Pancreas (tissue), 10 donors: ENCODE measurements at regions not wholly inside any gene's neighbourhood (a gene's known extent, or its start where the extent isn't known, plus 50 kb on each side); places are given as distances from the start of the nearest gene placed in this dataset.

Source experiments
- ATAC-seq, 4 donors: fragments of 200-7000 bp; cut with Tn5 transposase; one replicate each; pipeline versions ENCODE4 v1.8.0 to v1.9.1; 2020; ENCODE audit warnings: mild to moderate bottlenecking in 4 of 4, moderate library complexity in 4 of 4
- DNase-seq, 6 donors: peaks; one replicate each; pipeline ENCODE4 v3.0.0-alpha.2; 2020
- FAIRE-seq: peaks from 2 replicates; lab custom pipeline; 2012; peaks lifted over from hg19 to GRCh38; lab: Jason Lieb, UNC
- H3K27ac ChIP-seq, 4 donors: fragments of 200-600 bp; sonication (generic); 1 replicate in 3 of 4; 2 replicates in 1 of 4; pipeline versions ENCODE4 v1.5.0 to v1.8.0; 2020
- H3K27me3 ChIP-seq, 4 donors: fragments of 200-600 bp; one replicate each; pipeline ENCODE4 v1.8.0; 2021
- H3K36me3 ChIP-seq, 3 donors: fragments of 200-600 bp; sonication (generic) in 1 of 3; one replicate each; pipeline versions ENCODE4 v1.5.0 to v1.8.0; 2020 to 2021
- H3K4me1 ChIP-seq, 3 donors: fragments of 200-600 bp; one replicate each; pipeline ENCODE4 v1.8.0; 2021
- H3K4me3 ChIP-seq, 4 donors: fragments of 200-600 bp; sonication (generic) in 2 of 4; one replicate each; pipeline versions ENCODE4 v1.5.0 to v1.8.0; 2020 to 2021
- H3K9me3 ChIP-seq, 4 donors: fragments of 200-600 bp; one replicate each; pipeline ENCODE4 v1.8.0; 2021
- WGBS, 2 donors: extraction: QIAGEN DNeasy Blood & Tissue Kit; methylation state at CpG; one replicate each; pipeline ENCODE4 v1.1.7; 2013; 5-methylcytosine and 5-hydroxymethylcytosine counted together
- intact Hi-C, 3 donors: fragments of 100-400 bp; cut with DNase I; formaldehyde crosslinking; loops; one replicate each; pipeline versions ENCODE4 v1.11.1 to v1.14.2; 2022
- TF ChIP-seq, protein P1 (sequence below), 4 donors: fragments of 200-600 bp; sonication (generic) in 3 of 4; IDR thresholded peaks; one replicate each; pipeline versions ENCODE4 v1.5.0 to v1.8.0; 2021; ENCODE audit warnings: antibody characterized with exemption in 4 of 4
- donor health status: healthy with polysubstance abuse.
- donor health status: DM: no; HTN: no; CAD: no; lungs with moderate emphysema.
- donor health status: DM: no; HTN: no; CAD: no.
- donor health status: control.
- donor health status: control.
- donor health status: Bipolar disorder and iron deficiency.
- donor health status: DM: yes; HTN: yes; CAD: no.
- donor health status: DM: no; HTN: no; CAD: no.
- donor health status: DM: no; HTN: no; CAD: no.
- donor health status: DM: yes; HTN: yes; CAD: no.

GRCh38 chr7:156032973-156033372 is 220.7 kb upstream of the SHH start:
- H3K4me3 ChIP-seq, result no peak overlapping the region
- H3K4me1 ChIP-seq, result no peaks in the 10 kb centered on the region
- DNase-seq, result no peak
- ATAC-seq, result no peak
- no peak for FAIRE-seq
- intact Hi-C loops, result no loop called here
- no peaks in the 10 kb centered on the region for H3K9me3 ChIP-seq
- no peaks in the 10 kb centered on the region for H3K36me3 ChIP-seq
- no peak overlapping the region for H3K27ac ChIP-seq
- TF ChIP-seq, protein P1, sequence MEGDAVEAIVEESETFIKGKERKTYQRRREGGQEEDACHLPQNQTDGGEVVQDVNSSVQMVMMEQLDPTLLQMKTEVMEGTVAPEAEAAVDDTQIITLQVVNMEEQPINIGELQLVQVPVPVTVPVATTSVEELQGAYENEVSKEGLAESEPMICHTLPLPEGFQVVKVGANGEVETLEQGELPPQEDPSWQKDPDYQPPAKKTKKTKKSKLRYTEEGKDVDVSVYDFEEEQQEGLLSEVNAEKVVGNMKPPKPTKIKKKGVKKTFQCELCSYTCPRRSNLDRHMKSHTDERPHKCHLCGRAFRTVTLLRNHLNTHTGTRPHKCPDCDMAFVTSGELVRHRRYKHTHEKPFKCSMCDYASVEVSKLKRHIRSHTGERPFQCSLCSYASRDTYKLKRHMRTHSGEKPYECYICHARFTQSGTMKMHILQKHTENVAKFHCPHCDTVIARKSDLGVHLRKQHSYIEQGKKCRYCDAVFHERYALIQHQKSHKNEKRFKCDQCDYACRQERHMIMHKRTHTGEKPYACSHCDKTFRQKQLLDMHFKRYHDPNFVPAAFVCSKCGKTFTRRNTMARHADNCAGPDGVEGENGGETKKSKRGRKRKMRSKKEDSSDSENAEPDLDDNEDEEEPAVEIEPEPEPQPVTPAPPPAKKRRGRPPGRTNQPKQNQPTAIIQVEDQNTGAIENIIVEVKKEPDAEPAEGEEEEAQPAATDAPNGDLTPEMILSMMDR (IDR thresholded peaks at IDR 0.05), result no peak
- H3K27me3 ChIP-seq, result peaks cover 0 to 4% (median 0%) of the 10 kb centered on the region in 4 donors

DNA sequence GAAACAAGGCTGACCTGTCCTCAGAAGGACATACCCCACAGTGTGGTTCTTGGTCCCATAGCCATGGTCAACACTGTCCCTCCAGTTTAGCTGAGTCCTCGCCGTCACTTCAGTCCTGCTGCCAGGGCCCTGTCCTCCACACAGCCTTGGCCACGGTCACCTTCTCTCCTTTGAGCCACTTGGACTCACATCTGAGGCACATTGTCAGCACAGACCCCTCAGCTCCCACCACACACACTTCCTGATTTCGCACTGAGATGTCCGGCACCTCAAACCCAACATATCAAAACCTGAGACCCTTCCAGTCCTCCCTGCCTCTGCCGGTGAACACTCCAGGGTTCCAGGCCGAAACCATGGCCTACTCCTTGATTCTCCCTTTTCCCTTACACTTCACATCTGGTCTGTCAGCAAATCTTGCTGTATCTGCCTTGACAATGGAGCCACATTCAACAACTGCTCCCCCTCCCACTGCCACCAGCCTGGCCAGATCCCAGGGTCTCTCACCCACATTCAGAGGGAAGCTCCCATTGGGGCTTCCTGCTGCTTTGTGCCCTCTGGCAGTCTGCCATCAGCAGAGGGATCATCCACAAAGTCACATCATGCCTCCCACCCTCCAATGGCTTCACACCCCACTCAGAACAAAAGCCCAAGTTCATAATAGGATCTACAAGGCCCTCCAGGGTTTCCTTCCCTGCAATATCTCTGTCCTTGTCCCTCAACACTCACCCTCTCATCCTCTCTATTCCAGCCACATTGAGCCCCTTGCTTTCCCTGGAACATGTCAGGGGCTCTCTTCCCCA is 219.6 kb upstream of the SHH start:
- H3K36me3 ChIP-seq, result no peaks in the 10 kb centered on the region
- FAIRE-seq (no peak), ATAC-seq (no peak), DNase-seq (no peak)
- no peaks in the 10 kb centered on the region for H3K4me1 ChIP-seq
- no peak overlapping the region for H3K4me3 ChIP-seq
- H3K9me3 ChIP-seq, result no peaks in the 10 kb centered on the region
- no peak overlapping the region for H3K27ac ChIP-seq
- 79 to 89% methylated on average over 7 of the region's 7 CpGs for WGBS, 2 donors
- TF ChIP-seq, protein P1 (IDR thresholded peaks at IDR 0.05), result no peak
- H3K27me3 ChIP-seq, result peaks cover 0 to 4% (median 0%) of the 10 kb centered on the region in 4 donors
- intact Hi-C loops, result no loop called here

- Histone ChIP-seq H3K4me1 (no peaks in the 10 kb centered on the region), H3K27ac (no peak overlapping the region), H3K27me3 (peaks cover 0 to 4% (median 0%) of the 10 kb centered on the region in 4 donors), H3K4me3 (no peak overlapping the region), H3K9me3 (no peaks in the 10 kb centered on the region), H3K36me3 (no peaks in the 10 kb centered on the region)
- TF ChIP-seq, protein P1 (IDR thresholded peaks at IDR 0.05), result no peak
- FAIRE-seq (no peak), ATAC-seq (no peak), DNase-seq (no peak)
- 63 to 72% methylated on average over 12 of the region's 12 CpGs for WGBS, 2 donors
- intact Hi-C loops, result no loop called here
Measured at GRCh38 chr7:156029460-156030007, 217.3 kb upstream of the SHH start.

DNA sequence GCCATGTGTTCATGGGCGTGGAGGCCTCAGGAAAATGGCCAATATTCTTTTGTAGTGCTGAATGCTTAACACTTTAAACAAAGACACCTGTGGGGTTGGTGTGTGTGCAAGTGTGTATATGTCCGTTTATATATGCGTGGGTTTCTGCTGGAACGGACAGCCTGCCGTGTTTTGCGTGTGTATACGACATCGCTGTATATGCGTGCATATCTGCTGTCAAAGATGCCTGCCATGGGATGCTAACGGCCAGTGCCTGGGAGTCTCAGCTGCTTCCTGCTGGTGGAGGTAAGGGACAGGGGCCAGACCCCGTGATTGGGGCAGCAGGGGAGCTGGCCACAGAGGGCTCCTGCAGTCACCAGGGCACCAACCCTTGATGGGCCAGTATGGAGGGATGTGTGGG is 216.3 kb upstream of the SHH start:
- Histone ChIP-seq H3K4me3 (no peak overlapping the region), H3K27me3 (peaks cover 0 to 4% (median 0%) of the 10 kb centered on the region in 4 donors), H3K27ac (no peak overlapping the region), H3K4me1 (no peaks in the 10 kb centered on the region), H3K9me3 (no peaks in the 10 kb centered on the region), H3K36me3 (no peaks in the 10 kb centered on the region)
- WGBS, 2 donors, result 65 to 74% methylated on average over 11 of the region's 11 CpGs
- ATAC-seq (no peak), DNase-seq (no peak), FAIRE-seq (no peak)
- intact Hi-C loops, result no loop called here
- TF ChIP-seq, protein P1 (IDR thresholded peaks at IDR 0.05), result no peak

GRCh38 chr7:156027821-156028220 is 215.6 kb upstream of the SHH start:
- intact Hi-C loops, result no loop called here
- Histone ChIP-seq H3K27me3 (peaks cover 0 to 4% (median 0%) of the 10 kb centered on the region in 4 donors), H3K27ac (no peak overlapping the region), H3K36me3 (no peaks in the 10 kb centered on the region), H3K9me3 (no peaks in the 10 kb centered on the region), H3K4me1 (no peaks in the 10 kb centered on the region), H3K4me3 (no peak overlapping the region)
- DNase-seq, result no peak
- FAIRE-seq, result no peak
- TF ChIP-seq, protein P1 (IDR thresholded peaks at IDR 0.05), result no peak
- no peak for ATAC-seq
- WGBS, 2 donors, result 45 to 49% methylated on average over 6 of the region's 6 CpGs
